H9 (cell line): ENCODE measurements at regions not wholly inside any gene's neighbourhood (a gene's known extent, or its start where the extent isn't known, plus 50 kb on each side); places are given as distances from the start of the nearest gene placed in this dataset.

Experiments
- DNase-seq: peaks from one replicate; pipeline ENCODE4 v3.0.0-alpha.2; 2017
- H2AFZ ChIP-seq: one replicate; pipeline ENCODE4 v1.6.1; 2013; ENCODE audit warnings: mild to moderate bottlenecking, low read length, control low read depth, moderate library complexity
- H2AK5ac ChIP-seq: 2 replicates; pipeline ENCODE4 v1.6.1; 2013; ENCODE audit warnings: low read length, control low read depth, mixed read lengths; ENCODE audit not compliant: insufficient read length
- H2BK120ac ChIP-seq: one replicate; pipeline ENCODE4 v1.6.1; 2013; ENCODE audit warnings: low read depth, mild to moderate bottlenecking, low read length, control low read depth, inconsistent platforms; ENCODE audit not compliant: poor library complexity, severe bottlenecking
- H2BK12ac ChIP-seq: 2 replicates; pipeline ENCODE4 v1.6.1; 2013; ENCODE audit warnings: low read length, control low read depth, mixed read lengths, low read depth; ENCODE audit not compliant: insufficient read length
- H2BK15ac ChIP-seq: 2 replicates; pipeline ENCODE4 v1.6.1; 2013; ENCODE audit warnings: low read depth, low read length, control low read depth
- H2BK20ac ChIP-seq: one replicate; pipeline ENCODE4 v1.6.1; 2013; ENCODE audit warnings: low read depth, mild to moderate bottlenecking, low read length, control low read depth, inconsistent platforms; ENCODE audit not compliant: poor library complexity, severe bottlenecking
- H2BK5ac ChIP-seq: 2 replicates; pipeline ENCODE4 v1.6.1; 2013; ENCODE audit warnings: low read length, control low read depth, mixed read lengths; ENCODE audit not compliant: insufficient read length
- H3K14ac ChIP-seq: 2 replicates; pipeline ENCODE4 v1.6.1; 2013; ENCODE audit warnings: low read length, control low read depth; ENCODE audit not compliant: insufficient read depth
- H3K18ac ChIP-seq: 2 replicates; pipeline ENCODE4 v1.6.1; 2013; ENCODE audit warnings: low read depth, mild to moderate bottlenecking, mixed read lengths, low read length, control low read depth; ENCODE audit not compliant: insufficient read length
- H3K23ac ChIP-seq: 2 replicates; pipeline ENCODE4 v1.6.1; 2013; ENCODE audit warnings: low read length, control low read depth, mixed read lengths, low read depth; ENCODE audit not compliant: insufficient read length
- H3K23me2 ChIP-seq: 2 replicates; pipeline ENCODE4 v1.6.1; 2013; ENCODE audit warnings: low read depth, mild to moderate bottlenecking, mixed read lengths, low read length, control low read depth; ENCODE audit not compliant: insufficient read length, poor library complexity, severe bottlenecking
- H3K27ac ChIP-seq: 2 replicates; pipeline ENCODE4 v1.5.1; 2013; ENCODE audit warnings: low read length, control low read depth, mixed read lengths, low read depth; ENCODE audit not compliant: insufficient read length
- H3K27me3 ChIP-seq: 2 replicates; pipeline ENCODE4 v1.6.1; 2013; ENCODE audit warnings: low read length, control low read depth, inconsistent platforms; ENCODE audit not compliant: insufficient read depth
- H3K4ac ChIP-seq: 2 replicates; pipeline ENCODE4 v1.6.1; 2013; ENCODE audit warnings: low read depth, mild to moderate bottlenecking, control low read depth, inconsistent platforms, low read length, moderate library complexity
- H3K4me1 ChIP-seq: 2 replicates; pipeline ENCODE4 v1.6.1; 2013; ENCODE audit warnings: low read length, control low read depth, inconsistent platforms; ENCODE audit not compliant: insufficient read depth
- H3K4me2 ChIP-seq: 2 replicates; pipeline ENCODE4 v1.6.1; 2013; ENCODE audit warnings: low read length, control low read depth, mixed read lengths; ENCODE audit not compliant: insufficient read length, insufficient read depth
- H3K56ac ChIP-seq: 2 replicates; pipeline ENCODE4 v1.6.1; 2013; ENCODE audit warnings: low read depth, mild to moderate bottlenecking, mixed read lengths, low read length, control low read depth; ENCODE audit not compliant: insufficient read length
- H3K79me1 ChIP-seq: 2 replicates; pipeline ENCODE4 v1.6.1; 2013; ENCODE audit warnings: low read depth, mild to moderate bottlenecking, moderate library complexity, low read length, control low read depth, inconsistent platforms; ENCODE audit not compliant: insufficient read depth, poor library complexity, severe bottlenecking
- H3K79me2 ChIP-seq: 2 replicates; pipeline ENCODE4 v1.6.1; 2013; ENCODE audit warnings: low read length, control low read depth, inconsistent platforms; ENCODE audit not compliant: insufficient read depth
- H3K9ac ChIP-seq: 2 replicates; pipeline ENCODE4 v1.6.1; 2013; ENCODE audit warnings: low read length, control low read depth, mixed read lengths; ENCODE audit not compliant: insufficient read length; ENCODE audit errors: extremely low read depth
- H3K9me3 ChIP-seq: one replicate; pipeline ENCODE4 v1.6.1; 2013; ENCODE audit warnings: low read depth, low read length, inconsistent platforms; ENCODE audit not compliant: control insufficient read depth
- H3T11ph ChIP-seq: one replicate; pipeline ENCODE4 v1.6.1; 2013; ENCODE audit warnings: mild to moderate bottlenecking, low read length, control low read depth, inconsistent platforms
- H4K20me1 ChIP-seq: one replicate; pipeline ENCODE4 v1.6.1; 2013; ENCODE audit not compliant: control insufficient read depth, insufficient read length, insufficient read depth
- H4K5ac ChIP-seq: 2 replicates; pipeline ENCODE4 v1.6.1; 2013; ENCODE audit warnings: low read depth, mild to moderate bottlenecking, mixed read lengths, low read length, control low read depth; ENCODE audit not compliant: insufficient read length
- H4K8ac ChIP-seq: replicated peaks from 2 replicates; pipeline ENCODE4 v1.6.1; 2013; ENCODE audit warnings: low read length, control low read depth, mixed read lengths, low read depth; ENCODE audit not compliant: insufficient read length
- H4K91ac ChIP-seq: 2 replicates; pipeline ENCODE4 v1.6.1; 2013; ENCODE audit warnings: low read depth, mild to moderate bottlenecking, moderate library complexity, mixed read lengths, low read length, control low read depth; ENCODE audit not compliant: insufficient read length
- H3K27ac Mint-ChIP-seq, 3 experiments: 2 replicates in 2 of 3; 3 replicates in 1 of 3; pipeline ENCODE4 v1.8.0; 2020 to 2021; ENCODE audit warnings: mixed read lengths in 3 of 3, mild to moderate bottlenecking in 1 of 3, moderate library complexity in 1 of 3
- H3K27me3 Mint-ChIP-seq: 2 replicates; pipeline ENCODE4 v1.8.0; 2021; ENCODE audit warnings: low read depth, mild to moderate bottlenecking, moderate library complexity, mixed read lengths
- H3K36me3 Mint-ChIP-seq, 3 experiments: 2 replicates in 2 of 3; 3 replicates in 1 of 3; pipeline ENCODE4 v1.8.0; 2020 to 2021; ENCODE audit warnings: low read depth in 3 of 3, mixed read lengths in 3 of 3; ENCODE audit not compliant: insufficient read depth in 1 of 3
- H3K4me1 Mint-ChIP-seq, 2 experiments: 2 replicates each; pipeline ENCODE4 v1.8.0; 2020; ENCODE audit warnings: mixed read lengths in 2 of 2
- H3K4me3 Mint-ChIP-seq, 2 experiments: 2 replicates in 1 of 2; 3 replicates in 1 of 2; pipeline ENCODE4 v1.8.0; 2020 to 2021; ENCODE audit warnings: mild to moderate bottlenecking in 2 of 2, mixed read lengths in 2 of 2, moderate library complexity in 1 of 2
- H3K9me3 Mint-ChIP-seq, 2 experiments: 2 replicates in 1 of 2; 3 replicates in 1 of 2; pipeline ENCODE4 v1.8.0; 2020; ENCODE audit warnings: mild to moderate bottlenecking in 2 of 2, mixed read lengths in 2 of 2, moderate library complexity in 1 of 2
- WGBS: extraction: QIAGEN DNeasy Blood & Tissue Kit; methylation state at CpG from one replicate; pipeline ENCODE4 v1.1.7; 2013; ENCODE audit warnings: missing lambda C conversion rate, low lambda C conversion rate, mixed read lengths; ENCODE audit not compliant: insufficient read length; ENCODE audit errors: extremely low coverage; 5-methylcytosine and 5-hydroxymethylcytosine counted together
- TF ChIP-seq, protein P1 (sequence below): fragments of 200-600 bp; sonication (generic); conservative IDR thresholded peaks from 3 replicates; pipeline ENCODE4 v1.8.0; 2021; ENCODE audit warnings: antibody characterized with exemption, mild to moderate bottlenecking

- Histone ChIP-seq H3K9me3 (no peaks in the 10 kb centered on the region), H3K23ac (no peak overlapping the region), H3K4me1 (no peaks in the 10 kb centered on the region), H3K4me2 (no peak overlapping the region), H3K27ac (no peak overlapping the region), H3K14ac (no peak overlapping the region), H3K9ac (no peak overlapping the region), H2AK5ac (no peak overlapping the region), H3K27me3 (no peaks in the 10 kb centered on the region), H2BK120ac (no peak overlapping the region), H4K5ac (no peak overlapping the region), H3K56ac (no peak overlapping the region), H4K20me1 (no peaks in the 10 kb centered on the region), H3K23me2 (no peaks in the 10 kb centered on the region), H2BK12ac (no peak overlapping the region), H3K18ac (no peak overlapping the region), H2BK5ac (no peak overlapping the region), H2BK15ac (no peak overlapping the region), H3K4ac (no peak overlapping the region), H2AFZ (no peak overlapping the region), H3K79me1 (no peaks in the 10 kb centered on the region), H3K79me2 (no peaks in the 10 kb centered on the region), H3T11ph (no peak overlapping the region), H4K8ac (no peak overlapping the region), H2BK20ac (no peak overlapping the region), H4K91ac (no peak overlapping the region)
- peaks cover 10 to 13% of the 10 kb centered on the region in 2 experiments for H3K9me3 Mint-ChIP-seq
- no CpG with 5 or more reads among the region's 1 CpG for WGBS
- TF ChIP-seq, protein P1, sequence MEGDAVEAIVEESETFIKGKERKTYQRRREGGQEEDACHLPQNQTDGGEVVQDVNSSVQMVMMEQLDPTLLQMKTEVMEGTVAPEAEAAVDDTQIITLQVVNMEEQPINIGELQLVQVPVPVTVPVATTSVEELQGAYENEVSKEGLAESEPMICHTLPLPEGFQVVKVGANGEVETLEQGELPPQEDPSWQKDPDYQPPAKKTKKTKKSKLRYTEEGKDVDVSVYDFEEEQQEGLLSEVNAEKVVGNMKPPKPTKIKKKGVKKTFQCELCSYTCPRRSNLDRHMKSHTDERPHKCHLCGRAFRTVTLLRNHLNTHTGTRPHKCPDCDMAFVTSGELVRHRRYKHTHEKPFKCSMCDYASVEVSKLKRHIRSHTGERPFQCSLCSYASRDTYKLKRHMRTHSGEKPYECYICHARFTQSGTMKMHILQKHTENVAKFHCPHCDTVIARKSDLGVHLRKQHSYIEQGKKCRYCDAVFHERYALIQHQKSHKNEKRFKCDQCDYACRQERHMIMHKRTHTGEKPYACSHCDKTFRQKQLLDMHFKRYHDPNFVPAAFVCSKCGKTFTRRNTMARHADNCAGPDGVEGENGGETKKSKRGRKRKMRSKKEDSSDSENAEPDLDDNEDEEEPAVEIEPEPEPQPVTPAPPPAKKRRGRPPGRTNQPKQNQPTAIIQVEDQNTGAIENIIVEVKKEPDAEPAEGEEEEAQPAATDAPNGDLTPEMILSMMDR, result no peak
- no peak overlapping the region for H3K4me3 Mint-ChIP-seq
- no peak for DNase-seq
- H3K27ac Mint-ChIP-seq, result no peak overlapping the region
- H3K4me1 Mint-ChIP-seq, result peaks cover 0 to 4% of the 10 kb centered on the region in 2 experiments; a peak in 1 of 4 replicates
- H3K27me3 Mint-ChIP-seq, result peaks cover 2% of the 10 kb centered on the region; the same call in 1 of the 2 replicates
- H3K36me3 Mint-ChIP-seq, result peaks cover 7 to 10% (median 9%) of the 10 kb centered on the region in 3 experiments
These were observed 122.2 kb upstream of the IGF1 start for GRCh38 chr12:102602521-102602920.
